ENCODE measurements at regions not wholly inside any gene's neighbourhood (a gene's known extent, or its start where the extent isn't known, plus 50 kb on each side); places are given as distances from the start of the nearest gene placed in this dataset.
"Not testable (repeated sequence)": the region's sequence is repeated elsewhere in the genome, so short reads cannot be mapped to it uniquely, and the experiment has no call there.

DNA sequence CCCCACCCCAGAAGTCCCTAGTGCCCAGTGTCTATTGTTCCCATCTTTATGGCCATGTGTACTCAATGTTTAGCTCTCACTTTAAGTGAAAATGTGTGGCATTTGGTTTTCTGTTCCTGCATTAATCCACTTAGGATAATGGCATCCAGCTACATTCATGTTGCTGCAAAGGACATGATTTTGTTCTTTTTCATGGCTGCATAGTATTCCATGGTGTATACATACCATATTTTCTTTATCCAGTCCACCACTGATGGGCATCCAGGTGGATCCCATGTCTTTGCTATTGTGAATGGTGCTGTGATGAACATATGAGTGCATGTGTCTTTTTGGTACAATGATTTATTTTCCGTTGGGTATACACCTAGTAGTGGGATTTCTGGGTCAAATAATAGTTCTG lies 58.2 kb upstream of the ZNF280D start:
- TF ChIP-seq, protein P1, sequence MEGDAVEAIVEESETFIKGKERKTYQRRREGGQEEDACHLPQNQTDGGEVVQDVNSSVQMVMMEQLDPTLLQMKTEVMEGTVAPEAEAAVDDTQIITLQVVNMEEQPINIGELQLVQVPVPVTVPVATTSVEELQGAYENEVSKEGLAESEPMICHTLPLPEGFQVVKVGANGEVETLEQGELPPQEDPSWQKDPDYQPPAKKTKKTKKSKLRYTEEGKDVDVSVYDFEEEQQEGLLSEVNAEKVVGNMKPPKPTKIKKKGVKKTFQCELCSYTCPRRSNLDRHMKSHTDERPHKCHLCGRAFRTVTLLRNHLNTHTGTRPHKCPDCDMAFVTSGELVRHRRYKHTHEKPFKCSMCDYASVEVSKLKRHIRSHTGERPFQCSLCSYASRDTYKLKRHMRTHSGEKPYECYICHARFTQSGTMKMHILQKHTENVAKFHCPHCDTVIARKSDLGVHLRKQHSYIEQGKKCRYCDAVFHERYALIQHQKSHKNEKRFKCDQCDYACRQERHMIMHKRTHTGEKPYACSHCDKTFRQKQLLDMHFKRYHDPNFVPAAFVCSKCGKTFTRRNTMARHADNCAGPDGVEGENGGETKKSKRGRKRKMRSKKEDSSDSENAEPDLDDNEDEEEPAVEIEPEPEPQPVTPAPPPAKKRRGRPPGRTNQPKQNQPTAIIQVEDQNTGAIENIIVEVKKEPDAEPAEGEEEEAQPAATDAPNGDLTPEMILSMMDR (IDR thresholded peaks at IDR 0.05; ENCODE audit: low read length), result not testable (repeated sequence)
- not testable (repeated sequence) for TF ChIP-seq EZH2phosphoT487 (IDR thresholded peaks at IDR 0.05; ENCODE audit: low read length)
